GM12878 (cell line): ENCODE measurements at regions not wholly inside any gene's neighbourhood (a gene's known extent, or its start where the extent isn't known, plus 50 kb on each side); places are given as distances from the start of the nearest gene placed in this dataset.

Experiments
- ATF2 ChIP-seq: IDR thresholded peaks from 2 replicates; pipeline ENCODE4 v1.6.1; 2012; ENCODE audit warnings: low read length, inconsistent platforms
- BMI1 ChIP-seq: fragments of 450-650 bp; IDR thresholded peaks from 2 replicates; pipeline ENCODE4 v1.6.1; 2016; ENCODE audit warnings: mild to moderate bottlenecking, moderate library complexity, borderline replicate concordance
- CEBPB ChIP-seq, 2 experiments: fragments of 150-350 bp in 1 of 2; IDR thresholded peaks; 2 replicates each; pipeline ENCODE4 v1.6.1; 2012 to 2014; ENCODE audit warnings: low read depth in 2 of 2, low read length in 2 of 2, borderline replicate concordance in 1 of 2, inconsistent platforms in 1 of 2
- CREB1 ChIP-seq: IDR thresholded peaks from 2 replicates; pipeline ENCODE4 v1.6.1; 2012; ENCODE audit warnings: low read depth, mild to moderate bottlenecking, inconsistent platforms
- CREM ChIP-seq: IDR thresholded peaks from 2 replicates; pipeline ENCODE4 v1.6.1; 2014; ENCODE audit warnings: antibody characterized with exemption, low read depth
- CTCF ChIP-seq, 3 experiments: IDR thresholded peaks in 2 of 3; conservative IDR thresholded peaks in 1 of 3; 2 replicates each; pipeline ENCODE4 v1.5.1; 2011; ENCODE audit warnings: low read depth in 3 of 3, low read length in 3 of 3, mild to moderate bottlenecking in 3 of 3, control low read depth in 2 of 3, moderate library complexity in 2 of 3, inconsistent platforms in 1 of 3, mixed read lengths in 1 of 3; ENCODE audit not compliant: control insufficient read depth in 2 of 3, insufficient read depth in 1 of 3; ENCODE audit errors: extremely low read depth in 1 of 3
- FOS ChIP-seq: IDR thresholded peaks from 3 replicates; pipeline ENCODE4 v1.6.1; 2011; ENCODE audit warnings: borderline replicate concordance; ENCODE audit not compliant: insufficient read length; ENCODE audit errors: extremely low read depth
- GATAD2B ChIP-seq: fragments of 450-650 bp; conservative IDR thresholded peaks from 2 replicates; pipeline ENCODE4 v1.6.1; 2017; ENCODE audit warnings: low read depth, mild to moderate bottlenecking, moderate library complexity
- HDAC2 ChIP-seq: fragments of 200-600 bp; sonication (generic); IDR thresholded peaks from 2 replicates; pipeline ENCODE4 v1.6.1; 2017
- HDGF ChIP-seq: fragments of 450-650 bp; IDR thresholded peaks from 2 replicates; pipeline ENCODE4 v1.6.1; 2016; ENCODE audit warnings: antibody characterized with exemption
- IKZF1 ChIP-seq: fragments of 450-650 bp; conservative IDR thresholded peaks from 2 replicates; pipeline ENCODE4 v1.6.1; 2017; ENCODE audit warnings: antibody characterized with exemption, mild to moderate bottlenecking
- JUNB ChIP-seq: IDR thresholded peaks from 2 replicates; pipeline ENCODE4 v1.6.1; 2016; ENCODE audit warnings: antibody characterized with exemption, mild to moderate bottlenecking
- LARP7 ChIP-seq: fragments of 450-650 bp; IDR thresholded peaks from 2 replicates; pipeline ENCODE4 v1.6.1; 2017; ENCODE audit warnings: mild to moderate bottlenecking
- MEF2A ChIP-seq: IDR thresholded peaks from 2 replicates; pipeline ENCODE4 v1.6.1; 2011; ENCODE audit warnings: low read depth, mild to moderate bottlenecking, low read length, moderate library complexity; ENCODE audit not compliant: insufficient read depth
- MYB ChIP-seq: fragments of 150-350 bp; IDR thresholded peaks from 2 replicates; pipeline ENCODE4 v1.6.1; 2014; ENCODE audit warnings: mild to moderate bottlenecking, low read depth, low read length, borderline replicate concordance
- NFYB ChIP-seq: IDR thresholded peaks from 2 replicates; pipeline ENCODE4 v1.6.1; 2011; ENCODE audit warnings: low read depth, mild to moderate bottlenecking, low read length, improper control_type of control experiment, moderate library complexity; ENCODE audit not compliant: insufficient read depth
- PAX8 ChIP-seq: fragments of 450-650 bp; IDR thresholded peaks from 2 replicates; pipeline ENCODE4 v1.6.1; 2017; ENCODE audit warnings: mild to moderate bottlenecking, moderate library complexity
- POLR2A ChIP-seq: IDR thresholded peaks from 2 replicates; pipeline ENCODE4 v1.6.1; 2011; ENCODE audit warnings: low read depth, mild to moderate bottlenecking, low read length
- SP1 ChIP-seq: IDR thresholded peaks from one replicate; pipeline ENCODE4 v1.6.1; 2011; ENCODE audit warnings: low read depth, low read length
- SREBF1 ChIP-seq: IDR thresholded peaks from 2 replicates; pipeline ENCODE4 v1.6.1; 2012; ENCODE audit warnings: mild to moderate bottlenecking, low read length
- TCF7 ChIP-seq: IDR thresholded peaks from 2 replicates; pipeline ENCODE4 v1.6.1; 2014; ENCODE audit warnings: antibody characterized with exemption, borderline replicate concordance
- ZBTB40 ChIP-seq: fragments of 450-650 bp; IDR thresholded peaks from 2 replicates; pipeline ENCODE4 v1.6.1; 2016; ENCODE audit warnings: mild to moderate bottlenecking, moderate library complexity, borderline replicate concordance
- ZSCAN29 ChIP-seq: fragments of 450-650 bp; IDR thresholded peaks from 2 replicates; pipeline ENCODE4 v1.6.1; 2017; ENCODE audit warnings: mild to moderate bottlenecking, moderate library complexity
- TF ChIP-seq, protein P1 (sequence below): fragments of 450-650 bp; IDR thresholded peaks from 2 replicates; pipeline ENCODE4 v1.6.1; 2017; ENCODE audit warnings: borderline replicate concordance

- TF ChIP-seq CTCF (IDR thresholded peaks at IDR 0.05 in 2 of 3, conservative IDR thresholded peaks at IDR 0.05 in 1 of 3; ENCODE audit: control insufficient read depth in 2 of 3, extremely low read depth in 1 of 3, insufficient read depth in 1 of 3, low read depth in 3 of 3, low read length in 3 of 3) (no peak), SP1 (no peak), ATF2 (peak; percentile 56; the same call in 1 of the 2 replicates), IKZF1 (no peak), BMI1 (no peak), MYB (no peak), ZBTB40 (no peak), HDGF (no peak), TCF7 (peak; percentile 70), CEBPB (IDR thresholded peaks at IDR 0.05; ENCODE audit: borderline replicate concordance in 1 of 2, low read depth in 2 of 2, low read length in 2 of 2) (0 out of 4 replicates have a peak, but pooled peaks of 1 of the 2 experiments have one; percentile 52), JUNB (peak; percentile 96), NFYB (no peak), MEF2A (peak; percentile 82; the same call in 1 of the 2 replicates), GATAD2B (no peak), PAX8 (no peak), LARP7 (no peak), ZSCAN29 (no peak), SREBF1 (no peak), FOS (no peak), CREB1 (peak; percentile 19; the same call in 1 of the 2 replicates), CREM (peak; percentile 37; the same call in 1 of the 2 replicates), HDAC2 (no peak), POLR2A (no peak)
- TF ChIP-seq, protein P1, sequence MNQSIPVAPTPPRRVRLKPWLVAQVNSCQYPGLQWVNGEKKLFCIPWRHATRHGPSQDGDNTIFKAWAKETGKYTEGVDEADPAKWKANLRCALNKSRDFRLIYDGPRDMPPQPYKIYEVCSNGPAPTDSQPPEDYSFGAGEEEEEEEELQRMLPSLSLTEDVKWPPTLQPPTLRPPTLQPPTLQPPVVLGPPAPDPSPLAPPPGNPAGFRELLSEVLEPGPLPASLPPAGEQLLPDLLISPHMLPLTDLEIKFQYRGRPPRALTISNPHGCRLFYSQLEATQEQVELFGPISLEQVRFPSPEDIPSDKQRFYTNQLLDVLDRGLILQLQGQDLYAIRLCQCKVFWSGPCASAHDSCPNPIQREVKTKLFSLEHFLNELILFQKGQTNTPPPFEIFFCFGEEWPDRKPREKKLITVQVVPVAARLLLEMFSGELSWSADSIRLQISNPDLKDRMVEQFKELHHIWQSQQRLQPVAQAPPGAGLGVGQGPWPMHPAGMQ, result no peak
Measured at GRCh38 chrX:117752745-117753144, 363.9 kb downstream of the KLHL13 start (continued).
